RWPE2 (cell line): ENCODE measurements at regions not wholly inside any gene's neighbourhood (a gene's known extent, or its start where the extent isn't known, plus 50 kb on each side); places are given as distances from the start of the nearest gene placed in this dataset.

Experiments used
- ATAC-seq: fragments of 200-7000 bp; cut with Tn5 transposase; 3 replicates; pipeline ENCODE4 v1.9.1; 2021; ENCODE audit warnings: low read depth
- DNase-seq: peaks from one replicate; pipeline ENCODE4 v3.0.0-alpha.2; 2020; ENCODE audit warnings: low spot score
- H3K27ac ChIP-seq: fragments of 450-650 bp; 2 replicates; pipeline ENCODE4 v1.5.1; 2017; ENCODE audit warnings: mild to moderate bottlenecking; ENCODE audit not compliant: poor library complexity, severe bottlenecking
- H3K27me3 ChIP-seq: fragments of 250-450 bp; sonication (Bioruptor Pico); 2 replicates; pipeline ENCODE4 v1.5.1; 2021; ENCODE audit warnings: mild to moderate bottlenecking, moderate library complexity; ENCODE audit not compliant: insufficient read depth, poor library complexity, severe bottlenecking
- H3K36me3 ChIP-seq: fragments of 250-450 bp; sonication (Bioruptor Pico); 2 replicates; pipeline ENCODE4 v1.5.1; 2020; ENCODE audit warnings: low read depth, mild to moderate bottlenecking, moderate library complexity
- H3K4me1 ChIP-seq: fragments of 250-450 bp; sonication (Bioruptor Pico); 2 replicates; pipeline ENCODE4 v1.5.1; 2021; ENCODE audit warnings: mild to moderate bottlenecking, moderate library complexity; ENCODE audit not compliant: insufficient read depth, poor library complexity, severe bottlenecking
- H3K4me3 ChIP-seq: fragments of 250-450 bp; sonication (Bioruptor Pico); 2 replicates; pipeline ENCODE4 v1.5.1; 2021; ENCODE audit warnings: mild to moderate bottlenecking, moderate library complexity; ENCODE audit not compliant: severe bottlenecking
- H3K9me3 ChIP-seq: fragments of 250-450 bp; sonication (Bioruptor Pico); 2 replicates; pipeline ENCODE4 v1.5.1; 2021; ENCODE audit warnings: mild to moderate bottlenecking, moderate library complexity; ENCODE audit not compliant: severe bottlenecking
- CTCF ChIP-seq: fragments of 450-650 bp; IDR thresholded peaks from one replicate; pipeline ENCODE4 v1.5.1; 2017; ENCODE audit warnings: mild to moderate bottlenecking, moderate library complexity; ENCODE audit not compliant: poor library complexity, severe bottlenecking

DNA sequence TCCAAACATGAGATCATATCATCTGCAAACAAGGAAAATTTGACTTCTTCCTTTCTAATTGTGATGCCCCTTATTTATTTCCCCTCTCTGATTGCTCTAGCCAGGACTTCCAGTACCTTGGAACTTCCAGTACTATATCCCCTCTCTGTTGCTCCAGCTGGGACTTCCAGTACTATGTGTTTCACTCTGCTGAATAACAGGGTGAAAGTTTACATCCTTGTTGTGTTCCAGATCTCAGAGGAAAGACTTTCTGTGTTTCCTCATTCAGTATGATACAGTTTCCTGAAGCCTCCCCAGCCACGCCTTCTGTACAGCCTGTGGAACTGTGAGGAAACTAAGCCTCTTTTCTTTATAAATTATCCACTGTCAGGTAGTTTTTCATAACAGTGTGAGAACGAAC, 381.3 kb upstream of the FAM47C start:
- H3K4me3 ChIP-seq: no peak overlapping the region
- no peaks in the 10 kb centered on the region for H3K4me1 ChIP-seq
- no peak for TF ChIP-seq CTCF
- H3K27ac ChIP-seq: no peak overlapping the region
- H3K36me3 ChIP-seq: no peaks in the 10 kb centered on the region
- ATAC-seq (no peak), DNase-seq (no peak)
- no peaks in the 10 kb centered on the region for H3K27me3 ChIP-seq
- H3K9me3 ChIP-seq: no peaks in the 10 kb centered on the region

GRCh38 chrX:36640232-36640631, 367.9 kb upstream of the FAM47C start:
- H3K9me3 ChIP-seq: no peaks in the 10 kb centered on the region
- TF ChIP-seq CTCF: no peak
- H3K27ac ChIP-seq: no peak overlapping the region
- no peaks in the 10 kb centered on the region for H3K4me1 ChIP-seq
- DNase-seq (no peak), ATAC-seq (no peak)
- H3K4me3 ChIP-seq: no peak overlapping the region
- H3K36me3 ChIP-seq: no peaks in the 10 kb centered on the region
- no peaks in the 10 kb centered on the region for H3K27me3 ChIP-seq

- Histone ChIP-seq H3K4me3 (no peak overlapping the region), H3K27ac (no peak overlapping the region), H3K9me3 (no peaks in the 10 kb centered on the region), H3K4me1 (no peaks in the 10 kb centered on the region), H3K27me3 (no peaks in the 10 kb centered on the region), H3K36me3 (no peaks in the 10 kb centered on the region)
- DNase-seq: no peak
- no peak for ATAC-seq
- no peak for TF ChIP-seq CTCF
These were observed 366.1 kb upstream of the FAM47C start for GRCh38 chrX:36642052-36642451.

DNA sequence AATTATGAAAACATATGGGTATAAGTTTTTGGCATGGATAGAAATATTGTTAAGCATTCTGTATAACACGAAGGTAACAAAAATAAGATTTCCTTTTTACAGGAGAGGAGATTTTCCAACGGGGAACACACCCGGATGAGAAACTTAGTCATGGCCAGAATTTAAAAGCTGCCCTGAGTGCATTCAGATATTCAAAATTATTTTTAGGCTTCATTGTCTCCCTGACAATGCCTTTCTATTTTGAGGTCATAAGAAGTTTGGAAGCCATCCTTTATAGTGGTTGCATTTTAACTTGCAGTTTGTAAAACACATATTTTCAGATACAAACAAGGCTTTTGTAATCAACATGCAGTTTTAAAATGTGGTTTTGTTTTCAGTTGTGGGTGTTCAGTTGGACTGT, 357.5 kb upstream of the FAM47C start:
- no peaks in the 10 kb centered on the region for H3K9me3 ChIP-seq
- TF ChIP-seq CTCF: no peak
- H3K27ac ChIP-seq: no peak overlapping the region
- no peaks in the 10 kb centered on the region for H3K4me1 ChIP-seq
- no peaks in the 10 kb centered on the region for H3K27me3 ChIP-seq
- no peak overlapping the region for H3K4me3 ChIP-seq
- no peaks in the 10 kb centered on the region for H3K36me3 ChIP-seq
- no peak for ATAC-seq
- no peak for DNase-seq

- no peak for TF ChIP-seq CTCF
- DNase-seq: no peak
- no peaks in the 10 kb centered on the region for H3K4me1 ChIP-seq
- H3K36me3 ChIP-seq: no peaks in the 10 kb centered on the region
- H3K27me3 ChIP-seq: no peaks in the 10 kb centered on the region
- H3K27ac ChIP-seq: no peak overlapping the region
- no peak for ATAC-seq
- H3K9me3 ChIP-seq: no peaks in the 10 kb centered on the region
- no peak overlapping the region for H3K4me3 ChIP-seq
These were observed 324.7 kb upstream of the FAM47C start for GRCh38 chrX:36683507-36683906.
